Astrocyte of the spinal cord (primary cell): ENCODE measurements at regions not wholly inside any gene's neighbourhood (a gene's known extent, or its start where the extent isn't known, plus 50 kb on each side); places are given as distances from the start of the nearest gene placed in this dataset.

Experiments
- DNase-seq: peaks from one replicate; pipeline ENCODE4 v3.0.0; 2011; ENCODE audit warnings: low read depth, low spot score
- H3K4me3 ChIP-seq: 2 replicates; pipeline ENCODE4 v1.5.1; 2011; ENCODE audit warnings: low read depth, mild to moderate bottlenecking, low read length, moderate library complexity
- in situ Hi-C: cut with HindIII; loops from 2 replicates; pipeline ENCODE4 v1.10.0; 2017; ENCODE audit warnings: low sequenced_read_pairs
- TF ChIP-seq, protein P1 (sequence below): IDR thresholded peaks from 2 replicates; pipeline ENCODE4 v1.5.1; 2012; ENCODE audit warnings: low read depth, mild to moderate bottlenecking, low read length, inconsistent platforms

DNA sequence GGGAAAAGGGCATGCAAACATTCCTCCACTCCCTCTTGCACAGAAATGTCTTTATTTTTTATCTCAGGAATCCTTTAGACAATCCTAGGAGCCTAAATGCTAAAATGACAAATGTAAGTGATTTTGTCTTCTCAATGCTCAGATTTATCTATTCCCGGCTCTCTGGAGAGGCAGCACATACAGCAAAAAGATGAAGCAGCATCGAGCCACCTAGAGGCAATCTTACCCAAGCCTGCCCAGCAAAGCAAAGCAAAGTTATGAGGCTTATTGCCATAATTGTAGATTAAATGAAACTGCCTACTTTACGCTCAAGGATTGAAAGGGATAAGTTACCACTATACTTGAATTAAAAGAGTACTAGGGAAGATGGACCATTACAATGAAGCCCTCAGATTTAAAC, 750.4 kb upstream of the NR2F2 start:
- H3K4me3 ChIP-seq: no peak overlapping the region
- TF ChIP-seq, protein P1, sequence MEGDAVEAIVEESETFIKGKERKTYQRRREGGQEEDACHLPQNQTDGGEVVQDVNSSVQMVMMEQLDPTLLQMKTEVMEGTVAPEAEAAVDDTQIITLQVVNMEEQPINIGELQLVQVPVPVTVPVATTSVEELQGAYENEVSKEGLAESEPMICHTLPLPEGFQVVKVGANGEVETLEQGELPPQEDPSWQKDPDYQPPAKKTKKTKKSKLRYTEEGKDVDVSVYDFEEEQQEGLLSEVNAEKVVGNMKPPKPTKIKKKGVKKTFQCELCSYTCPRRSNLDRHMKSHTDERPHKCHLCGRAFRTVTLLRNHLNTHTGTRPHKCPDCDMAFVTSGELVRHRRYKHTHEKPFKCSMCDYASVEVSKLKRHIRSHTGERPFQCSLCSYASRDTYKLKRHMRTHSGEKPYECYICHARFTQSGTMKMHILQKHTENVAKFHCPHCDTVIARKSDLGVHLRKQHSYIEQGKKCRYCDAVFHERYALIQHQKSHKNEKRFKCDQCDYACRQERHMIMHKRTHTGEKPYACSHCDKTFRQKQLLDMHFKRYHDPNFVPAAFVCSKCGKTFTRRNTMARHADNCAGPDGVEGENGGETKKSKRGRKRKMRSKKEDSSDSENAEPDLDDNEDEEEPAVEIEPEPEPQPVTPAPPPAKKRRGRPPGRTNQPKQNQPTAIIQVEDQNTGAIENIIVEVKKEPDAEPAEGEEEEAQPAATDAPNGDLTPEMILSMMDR: no peak
- in situ Hi-C loops: no loop called here
- DNase-seq: no peak

DNA sequence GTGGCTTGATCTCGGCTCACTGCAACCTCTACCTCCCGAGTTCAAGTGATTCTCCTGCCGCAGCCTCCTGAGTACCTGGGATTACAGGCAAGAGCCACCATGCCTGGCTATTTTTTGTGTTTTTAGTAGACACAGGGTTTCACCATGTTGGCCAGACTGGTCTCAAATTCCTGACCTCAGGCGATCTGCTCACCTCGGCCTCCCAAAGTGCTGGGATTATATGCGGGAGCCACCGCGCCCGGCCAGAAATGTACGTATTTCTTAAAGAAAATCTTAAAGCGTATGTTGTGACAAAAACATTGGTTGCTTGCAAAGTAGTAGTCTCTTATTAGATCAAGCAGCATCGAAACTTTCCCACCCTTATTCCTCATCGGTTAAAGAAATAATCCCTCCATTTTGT, 748.9 kb upstream of the NR2F2 start:
- in situ Hi-C loops: no loop called here
- no peak for DNase-seq
- TF ChIP-seq, protein P1: no peak
- no peak overlapping the region for H3K4me3 ChIP-seq

DNA sequence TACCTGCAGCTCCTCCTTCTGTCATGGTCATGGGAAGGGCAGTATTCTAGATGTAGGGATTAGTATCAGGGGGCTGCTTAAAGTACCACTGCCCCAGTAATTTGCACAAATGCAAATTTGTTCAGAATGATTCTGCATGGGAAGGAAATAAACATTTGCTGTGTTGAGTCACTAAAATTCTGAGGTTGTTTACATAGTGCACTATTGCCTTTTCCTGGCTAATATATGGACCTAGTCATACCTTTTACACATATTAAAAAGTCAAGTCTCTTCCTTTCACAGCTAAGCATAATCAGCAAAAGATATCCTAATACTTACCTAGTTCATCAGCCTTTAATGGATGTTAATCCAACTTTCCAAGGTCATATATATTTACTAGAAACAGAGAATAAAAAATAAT, 746.4 kb upstream of the NR2F2 start:
- no peak overlapping the region for H3K4me3 ChIP-seq
- in situ Hi-C loops: no loop called here
- no peak for DNase-seq
- TF ChIP-seq, protein P1: no peak

DNA sequence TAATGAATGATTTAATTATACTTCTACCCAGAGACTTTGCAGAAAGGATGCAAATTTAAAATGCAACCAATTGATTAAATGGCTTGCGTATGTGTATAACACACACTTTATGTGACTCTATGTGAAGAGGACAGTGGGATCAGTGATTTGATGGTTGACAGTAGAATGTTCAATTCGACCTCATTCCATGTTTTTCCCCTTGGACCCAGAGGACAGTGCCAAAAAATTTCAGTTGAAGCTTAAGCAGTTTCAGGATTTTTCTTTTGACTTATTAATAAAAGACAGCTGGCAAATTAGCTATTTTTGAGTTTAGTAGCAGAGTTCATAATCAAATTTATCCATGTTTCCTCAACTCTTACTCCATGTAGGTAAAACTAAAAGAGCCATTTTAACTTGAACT, 742.4 kb upstream of the NR2F2 start:
- no peak overlapping the region for H3K4me3 ChIP-seq
- TF ChIP-seq, protein P1: no peak
- in situ Hi-C loops: no loop called here
- DNase-seq: no peak

DNA sequence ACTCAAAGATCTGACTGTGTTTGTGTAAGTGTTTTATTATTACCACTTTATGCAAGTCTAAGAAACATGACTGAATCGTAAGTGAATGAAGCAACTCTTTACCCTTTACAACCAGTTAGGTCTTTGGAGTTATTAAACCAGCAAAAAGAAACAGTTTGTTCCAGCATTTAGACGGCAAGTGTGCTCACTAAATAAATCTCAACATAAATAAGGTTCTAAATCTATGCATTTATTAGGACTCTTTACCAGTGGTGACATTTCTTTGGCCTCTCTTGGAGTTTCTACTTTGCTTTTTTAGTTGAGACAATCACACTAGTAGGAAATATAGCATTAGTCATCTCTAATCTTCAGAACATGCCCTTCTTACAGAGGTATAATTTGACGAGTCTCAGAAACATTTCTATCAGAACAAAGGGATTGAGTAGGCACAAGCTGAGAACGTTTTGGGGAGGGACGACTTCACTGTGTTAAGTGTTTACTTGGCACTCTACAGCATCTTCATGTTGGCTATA, 739.9 kb upstream of the NR2F2 start:
- H3K4me3 ChIP-seq: no peak overlapping the region
- in situ Hi-C loops: no loop called here
- DNase-seq: no peak
- TF ChIP-seq, protein P1: no peak

DNA sequence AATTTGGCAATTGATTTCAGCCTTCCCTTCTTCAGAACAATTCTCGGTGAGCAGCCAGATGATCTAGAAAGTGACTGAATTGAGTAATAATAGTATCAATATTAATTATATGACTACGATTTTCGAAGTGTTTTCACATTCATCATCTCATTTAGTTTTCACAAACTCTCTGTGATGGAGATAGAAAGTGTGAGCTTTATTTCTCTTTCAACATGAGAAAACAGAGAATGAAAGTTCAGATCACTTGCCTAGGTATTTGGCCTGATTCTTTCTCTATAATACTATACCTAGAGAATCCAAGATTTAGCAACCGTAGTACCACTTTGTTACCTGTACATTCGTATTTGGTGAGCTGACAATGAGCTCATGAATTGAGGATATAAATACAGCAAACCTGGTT, 739.2 kb upstream of the NR2F2 start:
- in situ Hi-C loops: no loop called here
- TF ChIP-seq, protein P1: no peak
- no peak overlapping the region for H3K4me3 ChIP-seq
- no peak for DNase-seq

DNA sequence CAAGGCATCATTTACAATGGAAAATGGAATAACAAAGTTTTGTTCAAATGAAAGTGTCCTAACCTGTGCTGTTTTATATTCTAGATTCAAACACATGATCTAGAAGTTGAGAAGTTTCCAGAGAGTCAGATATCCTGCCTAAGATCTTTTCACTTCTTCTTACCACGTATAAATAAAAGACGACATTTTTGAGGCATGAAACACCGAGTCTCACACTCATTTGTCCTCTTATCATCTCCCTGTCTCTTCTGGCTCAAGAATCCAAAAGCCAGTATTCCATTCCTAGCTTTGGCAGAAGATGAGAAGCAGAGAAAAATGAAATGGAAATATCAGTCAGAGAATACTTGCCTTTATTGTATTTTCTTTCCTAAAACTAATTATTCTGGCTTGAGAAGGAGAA, 738.6 kb upstream of the NR2F2 start:
- in situ Hi-C loops: no loop called here
- DNase-seq: no peak
- H3K4me3 ChIP-seq: no peak overlapping the region
- TF ChIP-seq, protein P1: no peak
